ENCODE measurements at regions not wholly inside any gene's neighbourhood (a gene's known extent, or its start where the extent isn't known, plus 50 kb on each side); places are given as distances from the start of the nearest gene placed in this dataset.

DNA sequence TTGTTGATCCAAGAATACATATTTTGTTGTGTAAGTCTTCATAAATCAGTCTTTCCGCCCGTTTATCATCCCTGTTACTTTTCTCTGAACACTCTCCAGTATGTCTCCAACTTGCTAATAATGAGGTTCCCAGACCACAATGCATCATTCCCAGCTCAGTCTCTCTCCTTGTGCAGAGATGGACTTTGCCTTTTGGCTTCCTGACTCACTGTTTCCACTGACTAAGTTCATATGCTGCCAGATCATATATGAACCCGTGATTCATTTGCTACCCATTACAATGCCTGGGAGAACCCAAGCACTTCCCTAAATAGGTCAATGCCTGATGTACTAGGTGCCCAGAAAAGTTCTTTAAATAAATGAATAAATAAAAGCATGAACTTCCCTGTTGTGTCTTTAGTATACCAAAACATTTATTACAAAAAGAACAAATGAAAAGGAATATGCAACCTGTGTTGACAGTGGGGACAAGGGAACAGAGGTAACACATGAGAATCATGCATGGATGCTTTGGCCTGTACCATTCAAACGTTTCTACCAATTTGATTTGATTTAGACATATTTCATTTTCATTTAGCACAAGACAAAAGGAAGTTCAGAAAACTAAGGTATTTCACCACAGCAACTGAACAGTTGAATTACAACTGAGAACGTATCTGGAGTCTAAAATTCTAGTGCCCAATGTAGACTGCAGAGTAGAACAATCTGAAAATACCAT lies 215.4 kb upstream of the HNRNPA3 start:
- Histone ChIP-seq H3K79me2 (ENCODE audit: insufficient read depth, low read length) (no peaks in the 10 kb centered on the region), H3K27ac (ENCODE audit: extremely low read length, insufficient read depth, low read length) (no peak overlapping the region), H2AFZ (ENCODE audit: low read length) (no peak overlapping the region), H3K4me3 (replicated peaks in 1 of 3; ENCODE audit: insufficient read depth in 1 of 3, low read depth in 2 of 3, low read length in 3 of 3) (no peak overlapping the region), H3K4me2 (ENCODE audit: low read depth, low read length) (no peak overlapping the region), H3K36me3 (replicated peaks in 1 of 2; ENCODE audit: control insufficient read depth in 1 of 2, insufficient read depth in 2 of 2, low read length in 2 of 2) (no peaks in the 10 kb centered on the region), H4K20me1 (ENCODE audit: insufficient read depth, low read length) (no peaks in the 10 kb centered on the region), H3K9ac (ENCODE audit: insufficient read depth, low read depth, low read length) (no peak overlapping the region), H3K4me1 (ENCODE audit: insufficient read depth, low read length) (peaks cover 10% of the 10 kb centered on the region; the same call in 1 of the 2 replicates), H3K9me3 (ENCODE audit: low read length) (no peaks in the 10 kb centered on the region), H3K27me3 (ENCODE audit: control insufficient read depth in 1 of 2, insufficient read depth in 2 of 2, low read length in 2 of 2) (no peaks in the 10 kb centered on the region)
- in situ Hi-C loops (cut with HindIII; ENCODE audit: extremely low pct_ligation_motif_present, low pct_unique_long_range_greater_than_20kb): no loop called here
- ChIA-PET POLR2A (no interaction called here), CTCF (ENCODE audit: low intra/inter-chr PET ratio, low total read pairs) (no interaction called here)
- 10% methylated on average over 5 of the region's 5 CpGs for WGBS (ENCODE audit: low lambda C conversion rate)
- FAIRE-seq (peak; percentile 71), ATAC-seq (peak; percentile 94), DNase-seq (ENCODE audit: low spot score) (peak; percentile 80)
- intact Hi-C loops (cut with micrococcal nuclease; ENCODE audit: unreplicated experiment): no loop called here
- no TSS peak for BruUV-seq (replicated peaks)
- TF ChIP-seq EP300 (IDR thresholded peaks at IDR 0.05; ENCODE audit: low read depth in 2 of 2, low read length in 2 of 2): peak in 1 of 2 experiments; percentile 49; a peak in 2 of 4 replicates
- TF ChIP-seq EP300 (CRISPR knock-in tag; IDR thresholded peaks at IDR 0.05; ENCODE audit: borderline replicate concordance): no peak
- no peak for TF ChIP-seq SP2 (CRISPR knock-in tag; IDR thresholded peaks at IDR 0.05)
- TF ChIP-seq BHLHE40 (IDR thresholded peaks at IDR 0.05; ENCODE audit: low read length): peak; percentile 19; the same call in 1 of the 2 replicates
- peak; percentile 89 for TF ChIP-seq FOSL2 (CRISPR knock-in tag; IDR thresholded peaks at IDR 0.05)
- TF ChIP-seq POGZ (CRISPR knock-in tag; IDR thresholded peaks at IDR 0.05): no peak
- TF ChIP-seq, protein P1, sequence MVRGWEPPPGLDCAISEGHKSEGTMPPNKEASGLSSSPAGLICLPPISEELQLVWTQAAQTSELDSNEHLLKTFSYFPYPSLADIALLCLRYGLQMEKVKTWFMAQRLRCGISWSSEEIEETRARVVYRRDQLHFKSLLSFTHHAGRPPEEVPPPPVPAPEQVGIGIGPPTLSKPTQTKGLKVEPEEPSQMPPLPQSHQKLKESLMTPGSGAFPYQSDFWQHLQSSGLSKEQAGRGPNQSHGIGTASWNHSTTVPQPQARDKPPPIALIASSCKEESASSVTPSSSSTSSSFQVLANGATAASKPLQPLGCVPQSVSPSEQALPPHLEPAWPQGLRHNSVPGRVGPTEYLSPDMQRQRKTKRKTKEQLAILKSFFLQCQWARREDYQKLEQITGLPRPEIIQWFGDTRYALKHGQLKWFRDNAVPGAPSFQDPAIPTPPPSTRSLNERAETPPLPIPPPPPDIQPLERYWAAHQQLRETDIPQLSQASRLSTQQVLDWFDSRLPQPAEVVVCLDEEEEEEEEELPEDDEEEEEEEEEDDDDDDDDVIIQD (CRISPR knock-in tag; IDR thresholded peaks at IDR 0.05; ENCODE audit: low read depth): peak; percentile 46; the same call in 1 of the 2 replicates
- TF ChIP-seq, protein P2, sequence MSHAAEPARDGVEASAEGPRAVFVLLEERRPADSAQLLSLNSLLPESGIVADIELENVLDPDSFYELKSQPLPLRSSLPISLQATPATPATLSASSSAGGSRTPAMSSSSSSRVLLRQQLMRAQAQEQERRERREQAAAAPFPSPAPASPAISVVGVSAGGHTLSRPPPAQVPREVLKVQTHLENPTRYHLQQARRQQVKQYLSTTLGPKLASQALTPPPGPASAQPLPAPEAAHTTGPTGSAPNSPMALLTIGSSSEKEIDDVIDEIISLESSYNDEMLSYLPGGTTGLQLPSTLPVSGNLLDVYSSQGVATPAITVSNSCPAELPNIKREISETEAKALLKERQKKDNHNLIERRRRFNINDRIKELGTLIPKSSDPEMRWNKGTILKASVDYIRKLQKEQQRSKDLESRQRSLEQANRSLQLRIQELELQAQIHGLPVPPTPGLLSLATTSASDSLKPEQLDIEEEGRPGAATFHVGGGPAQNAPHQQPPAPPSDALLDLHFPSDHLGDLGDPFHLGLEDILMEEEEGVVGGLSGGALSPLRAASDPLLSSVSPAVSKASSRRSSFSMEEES (CRISPR knock-in tag; IDR thresholded peaks at IDR 0.05): peak; percentile 34; the same call in 1 of the 2 replicates
- no peak for TF ChIP-seq MBNL3 (CRISPR knock-in tag; conservative IDR thresholded peaks at IDR 0.05)
- TF ChIP-seq, protein P3, sequence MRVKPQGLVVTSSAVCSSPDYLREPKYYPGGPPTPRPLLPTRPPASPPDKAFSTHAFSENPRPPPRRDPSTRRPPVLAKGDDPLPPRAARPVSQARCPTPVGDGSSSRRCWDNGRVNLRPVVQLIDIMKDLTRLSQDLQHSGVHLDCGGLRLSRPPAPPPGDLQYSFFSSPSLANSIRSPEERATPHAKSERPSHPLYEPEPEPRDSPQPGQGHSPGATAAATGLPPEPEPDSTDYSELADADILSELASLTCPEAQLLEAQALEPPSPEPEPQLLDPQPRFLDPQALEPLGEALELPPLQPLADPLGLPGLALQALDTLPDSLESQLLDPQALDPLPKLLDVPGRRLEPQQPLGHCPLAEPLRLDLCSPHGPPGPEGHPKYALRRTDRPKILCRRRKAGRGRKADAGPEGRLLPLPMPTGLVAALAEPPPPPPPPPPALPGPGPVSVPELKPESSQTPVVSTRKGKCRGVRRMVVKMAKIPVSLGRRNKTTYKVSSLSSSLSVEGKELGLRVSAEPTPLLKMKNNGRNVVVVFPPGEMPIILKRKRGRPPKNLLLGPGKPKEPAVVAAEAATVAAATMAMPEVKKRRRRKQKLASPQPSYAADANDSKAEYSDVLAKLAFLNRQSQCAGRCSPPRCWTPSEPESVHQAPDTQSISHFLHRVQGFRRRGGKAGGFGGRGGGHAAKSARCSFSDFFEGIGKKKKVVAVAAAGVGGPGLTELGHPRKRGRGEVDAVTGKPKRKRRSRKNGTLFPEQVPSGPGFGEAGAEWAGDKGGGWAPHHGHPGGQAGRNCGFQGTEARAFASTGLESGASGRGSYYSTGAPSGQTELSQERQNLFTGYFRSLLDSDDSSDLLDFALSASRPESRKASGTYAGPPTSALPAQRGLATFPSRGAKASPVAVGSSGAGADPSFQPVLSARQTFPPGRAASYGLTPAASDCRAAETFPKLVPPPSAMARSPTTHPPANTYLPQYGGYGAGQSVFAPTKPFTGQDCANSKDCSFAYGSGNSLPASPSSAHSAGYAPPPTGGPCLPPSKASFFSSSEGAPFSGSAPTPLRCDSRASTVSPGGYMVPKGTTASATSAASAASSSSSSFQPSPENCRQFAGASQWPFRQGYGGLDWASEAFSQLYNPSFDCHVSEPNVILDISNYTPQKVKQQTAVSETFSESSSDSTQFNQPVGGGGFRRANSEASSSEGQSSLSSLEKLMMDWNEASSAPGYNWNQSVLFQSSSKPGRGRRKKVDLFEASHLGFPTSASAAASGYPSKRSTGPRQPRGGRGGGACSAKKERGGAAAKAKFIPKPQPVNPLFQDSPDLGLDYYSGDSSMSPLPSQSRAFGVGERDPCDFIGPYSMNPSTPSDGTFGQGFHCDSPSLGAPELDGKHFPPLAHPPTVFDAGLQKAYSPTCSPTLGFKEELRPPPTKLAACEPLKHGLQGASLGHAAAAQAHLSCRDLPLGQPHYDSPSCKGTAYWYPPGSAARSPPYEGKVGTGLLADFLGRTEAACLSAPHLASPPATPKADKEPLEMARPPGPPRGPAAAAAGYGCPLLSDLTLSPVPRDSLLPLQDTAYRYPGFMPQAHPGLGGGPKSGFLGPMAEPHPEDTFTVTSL (CRISPR knock-in tag; IDR thresholded peaks at IDR 0.05; ENCODE audit: borderline replicate concordance): peak; percentile 47; the same call in 1 of the 2 replicates
- TF ChIP-seq TBL1XR1 (IDR thresholded peaks at IDR 0.05; ENCODE audit: borderline replicate concordance, low read length, partially characterized antibody): no peak
- TF ChIP-seq, protein P4, sequence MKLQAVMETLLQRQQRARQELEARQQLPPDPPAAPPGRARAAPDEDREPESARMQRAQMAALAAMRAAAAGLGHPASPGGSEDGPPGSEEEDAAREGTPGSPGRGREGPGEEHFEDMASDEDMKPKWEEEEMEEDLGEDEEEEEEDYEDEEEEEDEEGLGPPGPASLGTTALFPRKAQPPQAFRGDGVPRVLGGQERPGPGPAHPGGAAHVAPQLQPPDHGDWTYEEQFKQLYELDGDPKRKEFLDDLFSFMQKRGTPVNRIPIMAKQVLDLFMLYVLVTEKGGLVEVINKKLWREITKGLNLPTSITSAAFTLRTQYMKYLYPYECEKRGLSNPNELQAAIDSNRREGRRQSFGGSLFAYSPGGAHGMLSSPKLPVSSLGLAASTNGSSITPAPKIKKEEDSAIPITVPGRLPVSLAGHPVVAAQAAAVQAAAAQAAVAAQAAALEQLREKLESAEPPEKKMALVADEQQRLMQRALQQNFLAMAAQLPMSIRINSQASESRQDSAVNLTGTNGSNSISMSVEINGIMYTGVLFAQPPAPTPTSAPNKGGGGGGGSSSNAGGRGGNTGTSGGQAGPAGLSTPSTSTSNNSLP (IDR thresholded peaks at IDR 0.05; ENCODE audit: low read depth, low read length): peak; percentile 81
- 0 out of 2 replicates have a peak, but pooled peaks have one; percentile 48 for TF ChIP-seq SMARCE1 (IDR thresholded peaks at IDR 0.05; ENCODE audit: borderline replicate concordance)
- TF ChIP-seq ZNF7 (CRISPR knock-in tag; IDR thresholded peaks at IDR 0.05): no peak

Data from HepG2 (cell line).